HEK293 (cell line): ENCODE measurements at regions not wholly inside any gene's neighbourhood (a gene's known extent, or its start where the extent isn't known, plus 50 kb on each side); places are given as distances from the start of the nearest gene placed in this dataset.

Source experiments
- CTCF ChIP-seq: fragments of 450-650 bp; formaldehyde crosslinking; IDR thresholded peaks from 2 replicates; pipeline ENCODE4 v1.5.1; 2016; ENCODE audit warnings: missing biosample characterization, missing genetic modification characterization
- KLF9 ChIP-seq: fragments of 450-650 bp; formaldehyde crosslinking; IDR thresholded peaks from 2 replicates; pipeline ENCODE4 v1.5.1; 2016; ENCODE audit warnings: missing biosample characterization, missing genetic modification characterization, low read depth
- ZNF112 ChIP-seq: fragments of 450-650 bp; formaldehyde crosslinking; IDR thresholded peaks from 2 replicates; pipeline ENCODE4 v1.5.0; 2017; ENCODE audit warnings: missing biosample characterization, missing genetic modification characterization
- ZNF335 ChIP-seq: fragments of 450-650 bp; formaldehyde crosslinking; conservative IDR thresholded peaks from 2 replicates; pipeline ENCODE4 v1.5.1; 2016; ENCODE audit warnings: missing biosample characterization, missing genetic modification characterization

GRCh38 chr2:149679286-149679685 lies 91.7 kb upstream of the MMADHC start:
- TF ChIP-seq CTCF (no peak), KLF9 (no peak), ZNF335 (no peak), ZNF112 (no peak)
